Muscle of leg (tissue), 3 donors: ENCODE measurements at regions not wholly inside any gene's neighbourhood (a gene's known extent, or its start where the extent isn't known, plus 50 kb on each side); places are given as distances from the start of the nearest gene placed in this dataset.
A peak's percentile ranks its signal among the peaks of the same experiment; 100 is the strongest.

Experiments
- DNase-seq: peaks from one replicate; pipeline ENCODE4 v3.0.0; 2013
- H3K27ac ChIP-seq: one replicate; pipeline ENCODE4 v1.5.1; 2013; ENCODE audit warnings: mild to moderate bottlenecking, low read length, control low read depth
- H3K27me3 ChIP-seq: one replicate; pipeline ENCODE4 v1.6.1; 2013; ENCODE audit warnings: low read length; ENCODE audit not compliant: control insufficient read depth, insufficient read depth
- H3K36me3 ChIP-seq: one replicate; pipeline ENCODE4 v1.6.1; 2013; ENCODE audit warnings: low read length; ENCODE audit not compliant: control insufficient read depth, insufficient read depth
- H3K4me1 ChIP-seq: one replicate; pipeline ENCODE4 v1.6.1; 2013; ENCODE audit warnings: low read length; ENCODE audit not compliant: control insufficient read depth, insufficient read depth
- H3K4me3 ChIP-seq: one replicate; pipeline ENCODE4 v1.5.1; 2013; ENCODE audit warnings: low read length, control low read depth
- H3K9me3 ChIP-seq: replicated peaks from 2 replicates; pipeline ENCODE4 v1.6.1; 2013; ENCODE audit warnings: low read depth, low read length; ENCODE audit not compliant: control insufficient read depth
- WGBS: methylation state at CpG from one replicate; pipeline ENCODE4 v1.1.5; 2013; ENCODE audit warnings: missing lambda C conversion rate; ENCODE audit not compliant: insufficient coverage; 5-methylcytosine and 5-hydroxymethylcytosine counted together

GRCh38 chr10:107477266-107477665 lies 312.8 kb upstream of the SORCS1 start:
- H3K27me3 ChIP-seq = no peaks in the 10 kb centered on the region
- H3K4me1 ChIP-seq = no peaks in the 10 kb centered on the region
- H3K27ac ChIP-seq = no peak overlapping the region
- H3K36me3 ChIP-seq = no peaks in the 10 kb centered on the region
- no peak for DNase-seq
- H3K9me3 ChIP-seq = peaks cover 2% of the 10 kb centered on the region
- no peak overlapping the region for H3K4me3 ChIP-seq

GRCh38 chr10:107476408-107476807 lies 311.9 kb upstream of the SORCS1 start:
- peak; percentile 5 for DNase-seq
- no peaks in the 10 kb centered on the region for H3K36me3 ChIP-seq
- H3K4me1 ChIP-seq = no peaks in the 10 kb centered on the region
- peaks cover 2% of the 10 kb centered on the region for H3K9me3 ChIP-seq
- WGBS = no CpG with 5 or more reads among the region's 2 CpGs
- no peak overlapping the region for H3K27ac ChIP-seq
- H3K4me3 ChIP-seq = no peak overlapping the region
- no peaks in the 10 kb centered on the region for H3K27me3 ChIP-seq

- DNase-seq = no peak
- no CpG with 5 or more reads among the region's 1 CpG for WGBS
- no peaks in the 10 kb centered on the region for H3K4me1 ChIP-seq
- H3K4me3 ChIP-seq = no peak overlapping the region
- no peaks in the 10 kb centered on the region for H3K36me3 ChIP-seq
- H3K9me3 ChIP-seq = no peaks in the 10 kb centered on the region
- H3K27me3 ChIP-seq = no peaks in the 10 kb centered on the region
- no peak overlapping the region for H3K27ac ChIP-seq
Measured at GRCh38 chr10:107474650-107475049, 310.1 kb upstream of the SORCS1 start.

- H3K36me3 ChIP-seq = no peaks in the 10 kb centered on the region
- no peak overlapping the region for H3K27ac ChIP-seq
- H3K27me3 ChIP-seq = no peaks in the 10 kb centered on the region
- no CpG with 5 or more reads among the region's 2 CpGs for WGBS
- no peaks in the 10 kb centered on the region for H3K4me1 ChIP-seq
- no peak for DNase-seq
- H3K9me3 ChIP-seq = no peaks in the 10 kb centered on the region
- H3K4me3 ChIP-seq = no peak overlapping the region
Measured at GRCh38 chr10:107473225-107473624, 308.7 kb upstream of the SORCS1 start.

- no CpG with 5 or more reads among the region's 2 CpGs for WGBS
- H3K27ac ChIP-seq = no peak overlapping the region
- no peaks in the 10 kb centered on the region for H3K27me3 ChIP-seq
- H3K36me3 ChIP-seq = no peaks in the 10 kb centered on the region
- H3K4me1 ChIP-seq = no peaks in the 10 kb centered on the region
- no peak overlapping the region for H3K4me3 ChIP-seq
- DNase-seq = no peak
- no peaks in the 10 kb centered on the region for H3K9me3 ChIP-seq
Measured at GRCh38 chr10:107471911-107472310, 307.4 kb upstream of the SORCS1 start.

GRCh38 chr10:107453561-107453960 lies 289.1 kb upstream of the SORCS1 start:
- H3K27ac ChIP-seq = no peak overlapping the region
- no peaks in the 10 kb centered on the region for H3K36me3 ChIP-seq
- WGBS = no CpG with 5 or more reads among the region's 4 CpGs
- DNase-seq = no peak
- no peaks in the 10 kb centered on the region for H3K9me3 ChIP-seq
- no peak overlapping the region for H3K4me3 ChIP-seq
- H3K27me3 ChIP-seq = no peaks in the 10 kb centered on the region
- no peaks in the 10 kb centered on the region for H3K4me1 ChIP-seq

GRCh38 chr10:107451047-107451446 lies 286.5 kb upstream of the SORCS1 start:
- DNase-seq = no peak
- Histone ChIP-seq H3K27ac (no peak overlapping the region), H3K9me3 (no peaks in the 10 kb centered on the region), H3K4me3 (no peak overlapping the region), H3K4me1 (no peaks in the 10 kb centered on the region), H3K36me3 (no peaks in the 10 kb centered on the region), H3K27me3 (no peaks in the 10 kb centered on the region)
- WGBS = 60% methylated on average over 3 of the region's 4 CpGs

- H3K36me3 ChIP-seq = no peaks in the 10 kb centered on the region
- no peaks in the 10 kb centered on the region for H3K9me3 ChIP-seq
- no peak overlapping the region for H3K27ac ChIP-seq
- no CpG with 5 or more reads among the region's 5 CpGs for WGBS
- no peak for DNase-seq
- H3K27me3 ChIP-seq = no peaks in the 10 kb centered on the region
- H3K4me1 ChIP-seq = no peaks in the 10 kb centered on the region
- no peak overlapping the region for H3K4me3 ChIP-seq
Measured at GRCh38 chr10:107450056-107450455, 285.6 kb upstream of the SORCS1 start.

GRCh38 chr10:107444443-107444842 lies 279.9 kb upstream of the SORCS1 start:
- Histone ChIP-seq H3K36me3 (no peaks in the 10 kb centered on the region), H3K27ac (no peak overlapping the region), H3K4me1 (no peaks in the 10 kb centered on the region), H3K4me3 (no peak overlapping the region), H3K27me3 (no peaks in the 10 kb centered on the region), H3K9me3 (no peaks in the 10 kb centered on the region)
- 100% methylated on average over 1 of the region's 3 CpGs for WGBS
- DNase-seq = no peak

GRCh38 chr10:107443813-107444212 lies 279.3 kb upstream of the SORCS1 start:
- Histone ChIP-seq H3K27ac (no peak overlapping the region), H3K4me3 (no peak overlapping the region), H3K4me1 (no peaks in the 10 kb centered on the region), H3K27me3 (no peaks in the 10 kb centered on the region), H3K9me3 (no peaks in the 10 kb centered on the region), H3K36me3 (no peaks in the 10 kb centered on the region)
- 43% methylated on average over 2 of the region's 2 CpGs for WGBS
- DNase-seq = no peak

GRCh38 chr10:107443326-107443725 lies 278.8 kb upstream of the SORCS1 start:
- DNase-seq = no peak
- WGBS = no CpG with 5 or more reads among the region's 1 CpG
- no peaks in the 10 kb centered on the region for H3K27me3 ChIP-seq
- H3K36me3 ChIP-seq = no peaks in the 10 kb centered on the region
- H3K27ac ChIP-seq = no peak overlapping the region
- H3K9me3 ChIP-seq = no peaks in the 10 kb centered on the region
- no peaks in the 10 kb centered on the region for H3K4me1 ChIP-seq
- no peak overlapping the region for H3K4me3 ChIP-seq
